H9 (cell line): ENCODE measurements at regions not wholly inside any gene's neighbourhood (a gene's known extent, or its start where the extent isn't known, plus 50 kb on each side); places are given as distances from the start of the nearest gene placed in this dataset.

Experiments
- DNase-seq: peaks from one replicate; pipeline ENCODE4 v3.0.0-alpha.2; 2017
- H2AFZ ChIP-seq: one replicate; pipeline ENCODE4 v1.6.1; 2013; ENCODE audit warnings: mild to moderate bottlenecking, low read length, control low read depth, moderate library complexity
- H2AK5ac ChIP-seq: 2 replicates; pipeline ENCODE4 v1.6.1; 2013; ENCODE audit warnings: low read length, control low read depth, mixed read lengths; ENCODE audit not compliant: insufficient read length
- H2BK120ac ChIP-seq: one replicate; pipeline ENCODE4 v1.6.1; 2013; ENCODE audit warnings: low read depth, mild to moderate bottlenecking, low read length, control low read depth, inconsistent platforms; ENCODE audit not compliant: poor library complexity, severe bottlenecking
- H2BK12ac ChIP-seq: 2 replicates; pipeline ENCODE4 v1.6.1; 2013; ENCODE audit warnings: low read length, control low read depth, mixed read lengths, low read depth; ENCODE audit not compliant: insufficient read length
- H2BK15ac ChIP-seq: 2 replicates; pipeline ENCODE4 v1.6.1; 2013; ENCODE audit warnings: low read depth, low read length, control low read depth
- H2BK20ac ChIP-seq: one replicate; pipeline ENCODE4 v1.6.1; 2013; ENCODE audit warnings: low read depth, mild to moderate bottlenecking, low read length, control low read depth, inconsistent platforms; ENCODE audit not compliant: poor library complexity, severe bottlenecking
- H2BK5ac ChIP-seq: 2 replicates; pipeline ENCODE4 v1.6.1; 2013; ENCODE audit warnings: low read length, control low read depth, mixed read lengths; ENCODE audit not compliant: insufficient read length
- H3K14ac ChIP-seq: 2 replicates; pipeline ENCODE4 v1.6.1; 2013; ENCODE audit warnings: low read length, control low read depth; ENCODE audit not compliant: insufficient read depth
- H3K18ac ChIP-seq: 2 replicates; pipeline ENCODE4 v1.6.1; 2013; ENCODE audit warnings: low read depth, mild to moderate bottlenecking, mixed read lengths, low read length, control low read depth; ENCODE audit not compliant: insufficient read length
- H3K23ac ChIP-seq: 2 replicates; pipeline ENCODE4 v1.6.1; 2013; ENCODE audit warnings: low read length, control low read depth, mixed read lengths, low read depth; ENCODE audit not compliant: insufficient read length
- H3K23me2 ChIP-seq: 2 replicates; pipeline ENCODE4 v1.6.1; 2013; ENCODE audit warnings: low read depth, mild to moderate bottlenecking, mixed read lengths, low read length, control low read depth; ENCODE audit not compliant: insufficient read length, poor library complexity, severe bottlenecking
- H3K27ac ChIP-seq: 2 replicates; pipeline ENCODE4 v1.5.1; 2013; ENCODE audit warnings: low read length, control low read depth, mixed read lengths, low read depth; ENCODE audit not compliant: insufficient read length
- H3K27me3 ChIP-seq: 2 replicates; pipeline ENCODE4 v1.6.1; 2013; ENCODE audit warnings: low read length, control low read depth, inconsistent platforms; ENCODE audit not compliant: insufficient read depth
- H3K4ac ChIP-seq: 2 replicates; pipeline ENCODE4 v1.6.1; 2013; ENCODE audit warnings: low read depth, mild to moderate bottlenecking, control low read depth, inconsistent platforms, low read length, moderate library complexity
- H3K4me1 ChIP-seq: 2 replicates; pipeline ENCODE4 v1.6.1; 2013; ENCODE audit warnings: low read length, control low read depth, inconsistent platforms; ENCODE audit not compliant: insufficient read depth
- H3K4me2 ChIP-seq: 2 replicates; pipeline ENCODE4 v1.6.1; 2013; ENCODE audit warnings: low read length, control low read depth, mixed read lengths; ENCODE audit not compliant: insufficient read length, insufficient read depth
- H3K56ac ChIP-seq: 2 replicates; pipeline ENCODE4 v1.6.1; 2013; ENCODE audit warnings: low read depth, mild to moderate bottlenecking, mixed read lengths, low read length, control low read depth; ENCODE audit not compliant: insufficient read length
- H3K79me1 ChIP-seq: 2 replicates; pipeline ENCODE4 v1.6.1; 2013; ENCODE audit warnings: low read depth, mild to moderate bottlenecking, moderate library complexity, low read length, control low read depth, inconsistent platforms; ENCODE audit not compliant: insufficient read depth, poor library complexity, severe bottlenecking
- H3K79me2 ChIP-seq: 2 replicates; pipeline ENCODE4 v1.6.1; 2013; ENCODE audit warnings: low read length, control low read depth, inconsistent platforms; ENCODE audit not compliant: insufficient read depth
- H3K9ac ChIP-seq: 2 replicates; pipeline ENCODE4 v1.6.1; 2013; ENCODE audit warnings: low read length, control low read depth, mixed read lengths; ENCODE audit not compliant: insufficient read length; ENCODE audit errors: extremely low read depth
- H3K9me3 ChIP-seq: one replicate; pipeline ENCODE4 v1.6.1; 2013; ENCODE audit warnings: low read depth, low read length, inconsistent platforms; ENCODE audit not compliant: control insufficient read depth
- H3T11ph ChIP-seq: one replicate; pipeline ENCODE4 v1.6.1; 2013; ENCODE audit warnings: mild to moderate bottlenecking, low read length, control low read depth, inconsistent platforms
- H4K20me1 ChIP-seq: one replicate; pipeline ENCODE4 v1.6.1; 2013; ENCODE audit not compliant: control insufficient read depth, insufficient read length, insufficient read depth
- H4K5ac ChIP-seq: 2 replicates; pipeline ENCODE4 v1.6.1; 2013; ENCODE audit warnings: low read depth, mild to moderate bottlenecking, mixed read lengths, low read length, control low read depth; ENCODE audit not compliant: insufficient read length
- H4K8ac ChIP-seq: replicated peaks from 2 replicates; pipeline ENCODE4 v1.6.1; 2013; ENCODE audit warnings: low read length, control low read depth, mixed read lengths, low read depth; ENCODE audit not compliant: insufficient read length
- H4K91ac ChIP-seq: 2 replicates; pipeline ENCODE4 v1.6.1; 2013; ENCODE audit warnings: low read depth, mild to moderate bottlenecking, moderate library complexity, mixed read lengths, low read length, control low read depth; ENCODE audit not compliant: insufficient read length
- H3K27ac Mint-ChIP-seq, 3 experiments: 2 replicates in 2 of 3; 3 replicates in 1 of 3; pipeline ENCODE4 v1.8.0; 2020 to 2021; ENCODE audit warnings: mixed read lengths in 3 of 3, mild to moderate bottlenecking in 1 of 3, moderate library complexity in 1 of 3
- H3K27me3 Mint-ChIP-seq: 2 replicates; pipeline ENCODE4 v1.8.0; 2021; ENCODE audit warnings: low read depth, mild to moderate bottlenecking, moderate library complexity, mixed read lengths
- H3K36me3 Mint-ChIP-seq, 3 experiments: 2 replicates in 2 of 3; 3 replicates in 1 of 3; pipeline ENCODE4 v1.8.0; 2020 to 2021; ENCODE audit warnings: low read depth in 3 of 3, mixed read lengths in 3 of 3; ENCODE audit not compliant: insufficient read depth in 1 of 3
- H3K4me1 Mint-ChIP-seq, 2 experiments: 2 replicates each; pipeline ENCODE4 v1.8.0; 2020; ENCODE audit warnings: mixed read lengths in 2 of 2
- H3K4me3 Mint-ChIP-seq, 2 experiments: 2 replicates in 1 of 2; 3 replicates in 1 of 2; pipeline ENCODE4 v1.8.0; 2020 to 2021; ENCODE audit warnings: mild to moderate bottlenecking in 2 of 2, mixed read lengths in 2 of 2, moderate library complexity in 1 of 2
- H3K9me3 Mint-ChIP-seq, 2 experiments: 2 replicates in 1 of 2; 3 replicates in 1 of 2; pipeline ENCODE4 v1.8.0; 2020; ENCODE audit warnings: mild to moderate bottlenecking in 2 of 2, mixed read lengths in 2 of 2, moderate library complexity in 1 of 2
- WGBS: extraction: QIAGEN DNeasy Blood & Tissue Kit; methylation state at CpG from one replicate; pipeline ENCODE4 v1.1.7; 2013; ENCODE audit warnings: missing lambda C conversion rate, low lambda C conversion rate, mixed read lengths; ENCODE audit not compliant: insufficient read length; ENCODE audit errors: extremely low coverage; 5-methylcytosine and 5-hydroxymethylcytosine counted together
- TF ChIP-seq, protein P1 (sequence below): fragments of 200-600 bp; sonication (generic); conservative IDR thresholded peaks from 3 replicates; pipeline ENCODE4 v1.8.0; 2021; ENCODE audit warnings: antibody characterized with exemption, mild to moderate bottlenecking

- Mint-ChIP-seq H3K36me3 (no peaks in the 10 kb centered on the region; a peak in 1 of 7 replicates), H3K27me3 (no peaks in the 10 kb centered on the region; the same call in 1 of the 2 replicates), H3K27ac (no peak overlapping the region), H3K4me1 (peaks cover 5 to 8% of the 10 kb centered on the region in 2 experiments), H3K9me3 (no peaks in the 10 kb centered on the region), H3K4me3 (no peak overlapping the region)
- Histone ChIP-seq H4K8ac (no peak overlapping the region), H2BK15ac (no peak overlapping the region), H3K9me3 (no peaks in the 10 kb centered on the region), H3K4ac (no peak overlapping the region), H2BK5ac (no peak overlapping the region), H2BK20ac (no peak overlapping the region), H4K20me1 (no peaks in the 10 kb centered on the region), H2BK12ac (no peak overlapping the region), H3K23ac (no peak overlapping the region), H2BK120ac (no peak overlapping the region), H3K4me1 (no peaks in the 10 kb centered on the region), H3K18ac (no peak overlapping the region), H4K91ac (no peak overlapping the region), H3K27me3 (no peaks in the 10 kb centered on the region), H3K56ac (no peak overlapping the region), H3T11ph (no peak overlapping the region), H3K4me2 (no peak overlapping the region), H3K23me2 (no peaks in the 10 kb centered on the region), H2AK5ac (no peak overlapping the region), H2AFZ (no peak overlapping the region), H3K79me2 (no peaks in the 10 kb centered on the region), H4K5ac (no peak overlapping the region), H3K79me1 (no peaks in the 10 kb centered on the region), H3K27ac (no peak overlapping the region), H3K14ac (no peak overlapping the region), H3K9ac (no peak overlapping the region)
- DNase-seq: no peak
- TF ChIP-seq, protein P1, sequence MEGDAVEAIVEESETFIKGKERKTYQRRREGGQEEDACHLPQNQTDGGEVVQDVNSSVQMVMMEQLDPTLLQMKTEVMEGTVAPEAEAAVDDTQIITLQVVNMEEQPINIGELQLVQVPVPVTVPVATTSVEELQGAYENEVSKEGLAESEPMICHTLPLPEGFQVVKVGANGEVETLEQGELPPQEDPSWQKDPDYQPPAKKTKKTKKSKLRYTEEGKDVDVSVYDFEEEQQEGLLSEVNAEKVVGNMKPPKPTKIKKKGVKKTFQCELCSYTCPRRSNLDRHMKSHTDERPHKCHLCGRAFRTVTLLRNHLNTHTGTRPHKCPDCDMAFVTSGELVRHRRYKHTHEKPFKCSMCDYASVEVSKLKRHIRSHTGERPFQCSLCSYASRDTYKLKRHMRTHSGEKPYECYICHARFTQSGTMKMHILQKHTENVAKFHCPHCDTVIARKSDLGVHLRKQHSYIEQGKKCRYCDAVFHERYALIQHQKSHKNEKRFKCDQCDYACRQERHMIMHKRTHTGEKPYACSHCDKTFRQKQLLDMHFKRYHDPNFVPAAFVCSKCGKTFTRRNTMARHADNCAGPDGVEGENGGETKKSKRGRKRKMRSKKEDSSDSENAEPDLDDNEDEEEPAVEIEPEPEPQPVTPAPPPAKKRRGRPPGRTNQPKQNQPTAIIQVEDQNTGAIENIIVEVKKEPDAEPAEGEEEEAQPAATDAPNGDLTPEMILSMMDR: no peak
- WGBS: no CpG with 5 or more reads among the region's 9 CpGs
These were observed 136.7 kb downstream of the DDX1 start for GRCh38 chr2:15728245-15728938.
